Choroid plexus epithelial cell (primary cell): ENCODE measurements at regions not wholly inside any gene's neighbourhood (a gene's known extent, or its start where the extent isn't known, plus 50 kb on each side); places are given as distances from the start of the nearest gene placed in this dataset.

Experiments used
- DNase-seq: peaks from one replicate; pipeline ENCODE4 v3.0.0-alpha.2; 2010; ENCODE audit warnings: low read depth
- H3K4me3 ChIP-seq: 2 replicates; pipeline ENCODE4 v1.5.1; 2011; ENCODE audit warnings: low read depth, mild to moderate bottlenecking, control low read depth, low read length, moderate library complexity
- TF ChIP-seq, protein P1 (sequence below): conservative IDR thresholded peaks from 2 replicates; pipeline ENCODE4 v1.5.1; 2011; ENCODE audit warnings: low read depth, mild to moderate bottlenecking, control low read depth, inconsistent platforms, low read length, moderate library complexity

DNA sequence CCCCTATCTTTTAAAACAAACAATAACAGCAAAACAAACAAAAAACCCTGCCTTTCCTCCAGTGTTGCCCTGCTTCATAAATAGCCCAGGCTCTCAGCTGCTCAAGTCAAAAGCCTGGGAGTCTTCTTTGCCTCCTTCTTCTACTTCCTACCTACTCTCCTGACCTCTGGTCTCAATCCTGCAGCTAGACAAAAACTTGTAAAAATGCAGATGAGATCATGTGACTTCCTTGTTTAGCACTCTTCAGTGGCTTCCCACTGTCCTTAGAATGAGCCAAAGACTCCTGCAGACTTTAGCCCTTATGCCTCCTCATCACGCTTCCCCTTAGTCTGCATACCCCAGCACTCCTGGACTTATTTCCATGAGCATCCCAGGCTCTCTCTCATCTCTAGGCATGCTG, 55.0 kb upstream of the ZNF644 start:
- no peak for DNase-seq
- no peak overlapping the region for H3K4me3 ChIP-seq
- TF ChIP-seq, protein P1, sequence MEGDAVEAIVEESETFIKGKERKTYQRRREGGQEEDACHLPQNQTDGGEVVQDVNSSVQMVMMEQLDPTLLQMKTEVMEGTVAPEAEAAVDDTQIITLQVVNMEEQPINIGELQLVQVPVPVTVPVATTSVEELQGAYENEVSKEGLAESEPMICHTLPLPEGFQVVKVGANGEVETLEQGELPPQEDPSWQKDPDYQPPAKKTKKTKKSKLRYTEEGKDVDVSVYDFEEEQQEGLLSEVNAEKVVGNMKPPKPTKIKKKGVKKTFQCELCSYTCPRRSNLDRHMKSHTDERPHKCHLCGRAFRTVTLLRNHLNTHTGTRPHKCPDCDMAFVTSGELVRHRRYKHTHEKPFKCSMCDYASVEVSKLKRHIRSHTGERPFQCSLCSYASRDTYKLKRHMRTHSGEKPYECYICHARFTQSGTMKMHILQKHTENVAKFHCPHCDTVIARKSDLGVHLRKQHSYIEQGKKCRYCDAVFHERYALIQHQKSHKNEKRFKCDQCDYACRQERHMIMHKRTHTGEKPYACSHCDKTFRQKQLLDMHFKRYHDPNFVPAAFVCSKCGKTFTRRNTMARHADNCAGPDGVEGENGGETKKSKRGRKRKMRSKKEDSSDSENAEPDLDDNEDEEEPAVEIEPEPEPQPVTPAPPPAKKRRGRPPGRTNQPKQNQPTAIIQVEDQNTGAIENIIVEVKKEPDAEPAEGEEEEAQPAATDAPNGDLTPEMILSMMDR: no peak

DNA sequence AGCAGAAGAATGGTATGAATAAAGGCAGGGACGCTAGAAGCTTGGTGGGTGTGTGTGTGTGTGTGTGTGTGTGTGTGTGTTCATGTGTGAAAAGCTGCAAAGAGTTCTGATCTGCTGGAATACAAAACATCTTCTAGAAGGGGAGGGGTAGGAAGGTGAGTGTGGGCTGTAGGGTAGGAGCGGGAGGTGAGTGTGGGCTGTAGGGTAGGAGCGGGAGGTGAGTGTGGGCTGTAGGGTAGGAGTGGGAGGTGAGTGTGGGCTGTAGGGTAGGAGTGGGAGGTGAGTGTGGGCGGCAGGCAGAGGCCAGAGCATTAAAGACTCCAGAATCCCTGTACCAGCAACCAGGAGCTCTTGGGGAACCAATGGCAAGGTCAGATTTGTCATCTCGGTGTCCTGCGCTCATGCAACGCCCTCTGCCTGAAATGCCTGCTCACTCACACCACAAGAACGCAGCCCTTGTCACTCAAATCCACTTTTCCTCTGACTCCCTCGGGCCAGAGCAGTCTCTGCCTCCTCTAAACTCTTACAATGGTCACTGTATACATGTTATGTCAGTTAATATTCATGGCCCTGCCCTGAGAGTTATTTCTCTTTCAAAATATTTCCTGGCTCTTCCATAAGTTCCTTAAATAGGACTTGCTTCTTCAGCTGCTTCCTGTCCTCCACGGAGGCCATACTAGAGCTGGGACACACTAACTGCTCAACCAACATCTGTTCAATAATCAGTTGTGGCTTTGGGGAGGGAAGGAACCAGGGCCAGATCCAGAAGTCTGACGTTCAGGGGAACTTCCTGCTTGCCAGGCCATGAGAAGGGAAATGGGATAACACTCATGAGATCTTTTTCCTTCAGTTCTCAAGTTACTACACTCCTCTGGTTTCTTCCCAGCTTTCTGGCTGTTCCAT, 53.6 kb upstream of the ZNF644 start:
- no peak for DNase-seq

DNA sequence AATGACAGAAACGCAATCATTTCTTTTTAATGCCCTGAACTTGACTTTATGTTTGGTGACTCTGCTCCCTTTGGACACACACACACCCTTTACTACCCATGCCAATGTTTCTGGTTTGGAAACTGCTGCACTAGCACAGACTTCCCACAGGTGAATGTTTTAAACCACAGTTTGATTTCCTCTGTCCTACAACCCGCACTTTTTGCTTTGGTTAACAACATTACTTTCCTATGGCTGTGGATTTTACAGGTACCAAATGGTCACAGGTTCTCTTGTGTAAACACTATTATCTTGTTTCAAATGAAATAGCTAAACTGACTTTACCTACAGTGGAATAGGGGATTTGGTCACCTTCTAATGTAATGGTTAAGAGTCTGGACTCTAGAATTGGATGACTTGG, 51.5 kb upstream of the ZNF644 start:
- H3K4me3 ChIP-seq: no peak overlapping the region
- no peak for DNase-seq
- TF ChIP-seq, protein P1: no peak

More for the DNA sequence above, 53.6 kb upstream of the ZNF644 start:
- no peak overlapping the region for H3K4me3 ChIP-seq
- TF ChIP-seq, protein P1: no peak

DNA sequence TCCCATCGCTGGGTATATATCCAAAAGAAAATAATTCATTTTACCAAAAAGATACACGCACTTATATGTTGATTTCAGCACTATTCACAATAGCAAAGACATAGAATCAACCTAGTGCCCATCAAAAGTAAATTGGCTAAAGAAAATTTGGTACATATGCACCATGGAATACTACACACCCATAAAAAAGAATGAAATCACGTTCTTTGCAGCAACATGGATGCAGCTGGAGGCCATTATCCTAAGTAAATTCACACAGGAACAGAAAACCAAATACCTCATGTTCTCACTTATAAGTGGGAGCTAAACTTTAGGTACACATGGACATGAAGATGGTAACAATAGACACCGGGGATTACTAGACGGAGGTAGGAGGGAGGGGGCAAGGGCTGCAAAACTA, 50.0 kb upstream of the ZNF644 start:
- no peak overlapping the region for H3K4me3 ChIP-seq
- DNase-seq: no peak
- TF ChIP-seq, protein P1: no peak
